COLO829 (cell line): ENCODE measurements at regions not wholly inside any gene's neighbourhood (a gene's known extent, or its start where the extent isn't known, plus 50 kb on each side); places are given as distances from the start of the nearest gene placed in this dataset.
"Not testable (repeated sequence)": the region's sequence is repeated elsewhere in the genome, so short reads cannot be mapped to it uniquely, and the experiment has no call there.

Experiments used
- DNase-seq: peaks from one replicate; pipeline ENCODE4 v3.0.0; 2012; ENCODE audit warnings: low spot score

- DNase-seq, result no peak
Measured at GRCh38 chr11:11717064-11717725, 95.4 kb upstream of the GALNT18 start.

- not testable (repeated sequence) for DNase-seq
Measured at GRCh38 chr11:11715075-11715474, 93.3 kb upstream of the GALNT18 start.

DNA sequence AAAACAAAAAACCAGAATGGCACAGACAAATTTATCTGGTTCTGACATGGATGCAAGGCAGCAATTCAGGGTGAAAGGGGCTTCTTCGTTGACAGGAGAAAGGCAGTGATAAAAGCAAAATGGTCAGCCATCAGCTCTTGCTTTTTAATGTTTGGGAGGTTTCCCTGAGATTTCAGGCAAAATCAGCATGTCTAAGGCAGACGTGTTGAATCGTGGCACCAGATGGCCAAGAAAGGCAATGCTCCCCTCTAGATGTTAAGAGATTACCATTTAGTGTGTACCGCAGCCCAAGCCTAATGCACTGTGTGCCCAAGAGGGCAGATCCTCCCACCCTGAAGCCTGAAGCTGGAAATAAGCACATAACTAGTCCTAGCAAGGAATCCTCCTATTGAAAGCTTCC is 88.8 kb upstream of the GALNT18 start:
- no peak for DNase-seq

- no peak for DNase-seq
Measured at GRCh38 chr11:11709447-11710239, 87.8 kb upstream of the GALNT18 start.

DNA sequence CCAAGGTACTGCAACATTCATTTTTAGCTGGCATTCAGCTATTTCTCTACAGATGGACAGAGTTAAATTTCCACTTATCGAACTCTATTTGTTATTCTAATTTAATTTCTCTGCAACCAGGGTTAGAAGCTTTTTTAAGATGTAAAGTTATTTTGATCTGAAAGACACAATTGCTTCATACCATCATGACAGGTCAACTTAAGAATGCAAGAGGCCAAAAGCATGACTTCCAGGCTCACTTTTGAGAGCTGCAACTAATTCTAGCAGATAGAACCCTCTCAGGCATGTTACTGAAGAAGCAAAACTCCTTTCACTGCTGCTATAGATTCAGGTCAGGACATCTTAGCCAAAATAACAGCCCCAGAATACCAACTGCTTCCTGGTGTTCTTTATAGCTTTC is 86.5 kb upstream of the GALNT18 start:
- DNase-seq, result no peak

DNA sequence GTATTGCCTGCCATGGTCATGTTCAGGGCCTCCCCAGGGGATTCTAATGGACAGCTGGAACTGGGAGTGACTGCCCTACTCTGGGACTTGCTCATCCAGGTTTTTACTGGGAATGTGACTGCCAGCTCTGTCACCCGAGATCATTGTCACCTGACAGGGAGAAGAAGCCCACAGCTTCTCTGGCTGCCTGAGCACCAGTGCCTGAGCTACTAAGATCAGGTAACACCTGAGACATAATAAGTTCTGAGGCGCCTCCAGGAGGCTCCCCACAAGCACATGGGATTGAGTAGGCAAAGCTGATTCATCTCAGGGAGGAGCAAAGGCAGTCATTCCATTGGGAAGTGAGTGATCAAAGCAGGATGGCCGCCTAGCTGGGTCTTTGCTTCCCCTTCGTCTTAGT is 84.2 kb upstream of the GALNT18 start:
- no peak for DNase-seq

DNA sequence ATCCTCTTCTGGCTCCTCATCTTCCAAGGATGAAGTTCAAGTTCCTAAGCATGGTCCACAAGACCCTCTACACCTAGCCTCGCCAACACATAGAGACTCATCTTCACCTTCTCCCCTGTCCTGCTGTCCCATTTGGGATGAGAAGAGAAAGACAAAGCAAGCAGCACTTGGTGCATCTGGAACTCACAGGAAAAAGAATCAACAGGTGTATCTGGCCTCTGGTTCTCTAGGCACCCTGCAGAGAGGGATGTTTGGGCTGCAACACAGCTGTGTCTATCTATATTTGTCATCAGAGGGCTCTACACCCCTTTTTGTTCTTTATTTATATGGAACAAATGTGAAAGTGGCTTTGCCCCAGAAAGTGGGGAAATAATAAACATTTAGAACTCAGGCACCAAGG is 82.1 kb upstream of the GALNT18 start:
- DNase-seq, result no peak

GRCh38 chr11:11701070-11701469 is 79.3 kb upstream of the GALNT18 start:
- peak; percentile 87 for DNase-seq

DNA sequence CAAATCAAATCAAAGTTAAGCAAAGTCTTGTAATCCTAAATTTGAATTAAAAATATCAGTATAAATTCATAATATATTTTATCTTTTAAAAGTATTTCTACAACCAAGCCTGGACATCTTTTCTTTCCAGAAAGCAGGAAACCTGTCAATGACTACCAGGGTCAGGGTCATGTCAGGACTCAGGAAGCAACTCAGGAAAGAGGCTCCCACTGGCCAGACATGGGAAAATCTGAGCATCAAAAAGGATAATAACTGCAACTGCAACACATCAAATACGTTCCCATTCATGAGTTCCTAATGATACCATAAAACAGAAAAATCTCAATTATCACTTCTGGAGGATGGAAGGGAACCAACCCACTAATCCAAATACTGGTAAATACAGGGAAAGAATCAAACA is 76.0 kb upstream of the GALNT18 start:
- no peak for DNase-seq

DNA sequence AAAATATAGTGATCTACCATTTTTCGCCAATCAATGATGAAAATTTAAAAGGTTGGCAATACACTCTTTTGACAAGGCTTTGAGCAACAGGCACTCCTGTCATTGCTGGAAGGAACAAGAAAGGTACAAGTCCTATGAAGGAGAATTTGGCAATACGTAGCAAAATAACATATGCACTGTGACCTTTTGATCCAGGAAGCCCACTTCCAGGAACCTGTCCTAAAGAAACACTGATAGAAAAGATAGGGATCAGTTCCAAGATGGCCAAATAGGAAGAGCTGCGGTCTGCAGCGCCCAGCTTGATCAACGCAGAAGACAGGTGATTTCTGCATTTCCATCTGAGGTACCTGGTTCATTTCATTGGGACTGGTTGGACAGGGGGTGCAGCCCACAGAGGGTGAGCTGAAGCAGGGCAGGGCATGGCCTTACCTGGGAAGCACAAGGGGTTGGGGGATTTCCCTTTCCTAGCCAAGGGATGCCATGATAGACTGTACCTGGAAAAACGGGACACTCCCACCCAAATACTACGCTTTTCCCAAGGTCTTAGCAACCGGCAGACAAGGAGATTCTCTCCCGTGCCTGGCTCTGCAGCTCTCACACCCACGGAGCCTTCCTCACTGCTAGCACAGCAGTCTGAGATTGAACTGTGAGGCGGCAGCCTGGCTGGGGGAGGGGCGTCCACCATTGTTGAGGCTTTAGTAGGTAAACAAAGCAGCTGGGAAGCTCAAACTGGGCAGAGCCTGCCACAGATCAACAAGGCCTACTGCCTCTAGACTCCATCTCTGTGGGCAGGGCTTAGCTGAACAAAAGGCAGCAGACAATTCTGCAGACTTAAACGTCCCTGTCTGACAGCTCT is 69.7 kb upstream of the GALNT18 start:
- no peak for DNase-seq

DNA sequence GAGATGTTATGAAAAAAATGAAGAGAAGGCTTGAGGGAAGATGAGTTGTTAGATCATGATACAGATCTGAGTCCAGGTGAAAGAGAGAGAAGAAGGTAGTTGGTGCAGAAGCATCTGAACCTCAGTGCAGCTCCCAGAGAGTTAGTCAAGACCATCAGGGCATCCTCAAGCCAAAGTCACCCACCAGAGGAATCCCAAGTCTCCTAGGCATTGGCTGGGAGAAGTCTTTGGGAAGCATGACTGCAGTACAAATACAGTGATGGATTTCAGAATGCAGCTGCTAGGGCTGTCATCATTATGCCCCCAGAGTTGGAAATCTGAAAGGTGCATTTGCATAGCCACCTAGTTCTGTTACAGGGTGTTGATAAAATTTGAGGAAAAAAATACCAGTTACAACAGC is 59.7 kb upstream of the GALNT18 start:
- DNase-seq, result no peak

DNA sequence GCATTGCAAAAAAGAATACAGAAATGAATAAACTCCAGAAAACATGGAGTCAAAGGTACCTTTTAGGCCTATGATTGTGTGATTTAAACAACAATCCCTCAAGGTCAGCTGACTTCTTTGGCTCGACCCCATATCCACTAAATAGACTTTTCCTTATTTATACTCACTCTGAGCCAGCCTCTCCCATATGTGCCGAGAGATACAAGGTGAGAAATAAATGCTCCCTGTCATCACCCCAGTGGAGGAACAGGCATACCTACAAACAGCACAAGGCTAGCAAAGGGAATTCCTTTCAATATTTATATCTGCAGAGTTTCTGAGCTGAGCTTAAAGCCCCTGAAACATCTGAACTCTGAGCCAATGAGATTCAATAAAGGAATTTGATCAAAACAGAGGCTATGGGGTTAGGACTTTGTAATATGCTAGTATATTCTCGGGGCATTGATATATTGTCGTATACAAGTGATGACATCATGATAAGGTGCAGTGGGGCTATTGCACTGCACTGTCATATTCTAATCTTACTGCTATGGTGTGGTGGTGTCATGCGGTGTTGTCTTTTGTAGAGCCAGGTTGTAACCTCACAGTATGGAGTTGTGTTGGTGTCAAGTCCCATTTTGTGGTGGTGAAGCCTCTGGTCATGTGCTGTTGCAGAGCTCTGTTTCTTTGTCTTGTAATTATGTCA is 56.0 kb upstream of the GALNT18 start:
- DNase-seq, result no peak

- DNase-seq, result no peak
Measured at GRCh38 chr11:11675671-11676181, 53.9 kb upstream of the GALNT18 start.

GRCh38 chr11:11672789-11673188 is 51.0 kb upstream of the GALNT18 start:
- DNase-seq, result peak; percentile 7

GRCh38 chr11:11672101-11672500 is 50.3 kb upstream of the GALNT18 start:
- DNase-seq, result no peak
